ENCODE measurements at regions not wholly inside any gene's neighbourhood (a gene's known extent, or its start where the extent isn't known, plus 50 kb on each side); places are given as distances from the start of the nearest gene placed in this dataset.

DNA sequence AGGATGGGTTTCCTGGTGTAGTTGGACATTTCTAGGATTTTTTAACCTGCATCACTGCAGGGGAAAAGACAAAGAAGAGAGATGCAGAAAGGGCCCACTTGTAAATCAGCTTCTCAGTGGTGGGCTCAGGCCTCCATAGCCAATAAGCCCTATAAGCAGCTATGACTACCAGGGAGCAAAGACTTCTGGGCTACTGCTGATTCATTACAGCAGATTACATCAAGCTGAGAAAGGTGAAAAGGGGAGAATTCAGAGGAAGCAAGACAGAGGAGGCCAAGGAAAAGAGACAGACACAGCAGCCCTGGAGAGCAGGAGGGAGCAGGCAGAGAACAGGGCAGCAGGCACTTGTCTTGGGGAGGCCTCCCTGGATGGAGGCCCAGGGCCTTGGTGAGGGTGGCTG, 95.2 kb downstream of the KCNA5 start:
- Histone ChIP-seq H3K4me3 (no peak overlapping the region), H3K27ac (no peak overlapping the region)
- TF ChIP-seq, protein P1, sequence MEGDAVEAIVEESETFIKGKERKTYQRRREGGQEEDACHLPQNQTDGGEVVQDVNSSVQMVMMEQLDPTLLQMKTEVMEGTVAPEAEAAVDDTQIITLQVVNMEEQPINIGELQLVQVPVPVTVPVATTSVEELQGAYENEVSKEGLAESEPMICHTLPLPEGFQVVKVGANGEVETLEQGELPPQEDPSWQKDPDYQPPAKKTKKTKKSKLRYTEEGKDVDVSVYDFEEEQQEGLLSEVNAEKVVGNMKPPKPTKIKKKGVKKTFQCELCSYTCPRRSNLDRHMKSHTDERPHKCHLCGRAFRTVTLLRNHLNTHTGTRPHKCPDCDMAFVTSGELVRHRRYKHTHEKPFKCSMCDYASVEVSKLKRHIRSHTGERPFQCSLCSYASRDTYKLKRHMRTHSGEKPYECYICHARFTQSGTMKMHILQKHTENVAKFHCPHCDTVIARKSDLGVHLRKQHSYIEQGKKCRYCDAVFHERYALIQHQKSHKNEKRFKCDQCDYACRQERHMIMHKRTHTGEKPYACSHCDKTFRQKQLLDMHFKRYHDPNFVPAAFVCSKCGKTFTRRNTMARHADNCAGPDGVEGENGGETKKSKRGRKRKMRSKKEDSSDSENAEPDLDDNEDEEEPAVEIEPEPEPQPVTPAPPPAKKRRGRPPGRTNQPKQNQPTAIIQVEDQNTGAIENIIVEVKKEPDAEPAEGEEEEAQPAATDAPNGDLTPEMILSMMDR (IDR thresholded peaks at IDR 0.05): no peak
- no peak for DNase-seq (ENCODE audit: low spot score)

DNA sequence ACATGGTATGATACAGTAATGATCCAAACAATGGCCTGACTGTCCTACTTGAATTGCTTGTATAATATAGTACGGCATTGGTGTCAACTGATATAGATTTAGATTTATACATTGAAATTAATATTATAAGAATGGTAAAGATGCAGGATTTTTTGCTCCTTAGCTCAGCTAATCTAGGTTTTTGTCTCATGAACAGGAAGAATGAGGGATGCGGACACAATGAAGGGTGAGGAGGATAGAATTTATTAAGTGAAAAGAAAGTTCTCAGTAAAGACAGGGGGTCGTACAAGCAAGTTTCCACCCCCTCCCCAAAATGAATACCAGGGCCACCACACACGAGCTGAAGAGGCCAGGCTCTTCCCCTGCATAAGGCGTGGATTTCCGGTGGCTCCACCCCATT, 96.1 kb downstream of the KCNA5 start:
- H3K4me3 ChIP-seq: no peak overlapping the region
- TF ChIP-seq, protein P1 (IDR thresholded peaks at IDR 0.05): no peak
- H3K27ac ChIP-seq: no peak overlapping the region
- DNase-seq (ENCODE audit: low spot score): no peak

DNA sequence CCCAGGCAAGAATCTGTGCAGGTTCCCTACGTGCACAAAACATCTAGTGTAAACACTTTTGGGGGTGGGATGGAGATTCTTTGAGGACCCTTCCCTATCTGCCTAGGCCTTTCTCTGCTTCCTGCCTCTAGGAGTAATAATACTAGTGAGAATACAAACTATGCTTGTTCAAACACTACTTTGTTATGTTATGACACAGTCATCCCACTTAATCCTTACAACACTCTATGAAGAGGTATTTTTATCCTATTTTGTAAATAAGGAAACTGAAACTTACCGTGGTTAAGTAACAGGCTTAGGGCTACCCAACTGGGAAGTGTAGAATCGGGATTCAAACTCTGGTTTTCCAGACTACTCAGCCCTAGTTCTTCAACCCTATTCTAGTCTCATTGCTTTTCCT, 96.5 kb downstream of the KCNA5 start:
- TF ChIP-seq, protein P1 (IDR thresholded peaks at IDR 0.05): no peak
- H3K27ac ChIP-seq: no peak overlapping the region
- H3K4me3 ChIP-seq: no peak overlapping the region
- no peak for DNase-seq (ENCODE audit: low spot score)

DNA sequence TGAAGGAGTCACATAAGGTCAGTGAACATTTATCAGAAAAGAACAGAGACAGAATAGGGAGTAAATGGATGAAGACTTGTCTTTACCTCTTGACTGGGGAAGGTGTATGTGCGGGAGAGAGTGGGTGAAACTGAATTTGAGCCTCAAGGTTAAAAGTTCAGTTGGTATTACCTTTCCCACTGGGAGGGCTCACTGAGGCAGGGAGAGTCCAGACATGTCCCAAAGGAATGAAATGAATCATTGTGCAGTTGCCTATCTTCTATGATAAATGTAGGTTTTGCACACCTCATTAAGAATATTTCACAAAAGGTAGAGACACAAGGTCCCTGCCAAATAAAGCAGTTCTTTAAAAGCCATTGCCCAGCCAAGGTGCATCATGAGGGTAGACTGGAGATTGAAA, 105.2 kb downstream of the KCNA5 start:
- H3K27ac ChIP-seq: no peak overlapping the region
- TF ChIP-seq, protein P1 (IDR thresholded peaks at IDR 0.05): no peak

DNA sequence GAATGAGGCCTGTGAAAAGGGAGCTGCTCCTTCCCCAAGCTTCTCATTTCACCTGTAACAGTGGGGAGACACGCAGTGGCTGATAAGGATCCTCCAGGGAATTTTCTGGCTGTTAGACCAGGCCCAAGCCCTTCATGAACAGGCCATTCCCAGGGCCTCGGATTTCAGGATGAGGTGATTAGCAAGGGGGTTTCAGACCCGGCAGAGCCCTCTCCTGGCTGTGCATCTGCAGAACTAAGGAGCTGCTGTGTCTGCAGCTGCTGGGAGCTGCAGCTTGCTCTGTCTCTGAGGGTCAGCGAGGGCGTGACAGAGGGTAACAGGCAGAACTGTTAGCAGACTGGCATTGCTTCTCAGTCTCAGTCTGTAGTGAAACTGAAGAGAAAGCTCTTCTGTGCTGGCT, 110.4 kb downstream of the KCNA5 start:
- no peak overlapping the region for H3K4me3 ChIP-seq
- TF ChIP-seq, protein P1 (IDR thresholded peaks at IDR 0.05): no peak
- DNase-seq (ENCODE audit: low spot score): no peak
- H3K27ac ChIP-seq: no peak overlapping the region

More for the DNA sequence above, 105.2 kb downstream of the KCNA5 start:
- no peak for DNase-seq (ENCODE audit: low spot score)
- H3K4me3 ChIP-seq: no peak overlapping the region

DNA sequence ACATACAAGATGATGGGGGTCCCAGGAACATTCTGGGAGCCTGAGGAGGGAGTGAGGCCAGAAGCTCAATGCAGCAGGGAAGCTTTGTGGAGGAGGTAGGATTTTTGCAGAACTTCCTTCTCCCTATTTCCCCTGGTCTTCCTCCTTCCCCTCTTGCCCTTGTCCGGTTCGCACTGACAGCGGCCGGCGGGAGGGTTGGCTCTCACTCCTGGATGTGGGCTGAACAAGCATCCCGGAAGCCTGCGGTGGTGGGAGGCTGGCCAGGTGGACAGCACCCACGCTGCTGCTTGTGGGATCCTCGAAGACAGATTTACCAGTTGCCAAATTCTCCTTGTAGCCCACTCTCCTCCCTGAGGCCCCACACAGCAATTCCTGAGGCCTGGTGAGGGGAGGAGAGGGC, 112.2 kb downstream of the KCNA5 start:
- no peak overlapping the region for H3K4me3 ChIP-seq
- no peak for DNase-seq (ENCODE audit: low spot score)
- TF ChIP-seq, protein P1 (IDR thresholded peaks at IDR 0.05): no peak
- H3K27ac ChIP-seq: no peak overlapping the region

DNA sequence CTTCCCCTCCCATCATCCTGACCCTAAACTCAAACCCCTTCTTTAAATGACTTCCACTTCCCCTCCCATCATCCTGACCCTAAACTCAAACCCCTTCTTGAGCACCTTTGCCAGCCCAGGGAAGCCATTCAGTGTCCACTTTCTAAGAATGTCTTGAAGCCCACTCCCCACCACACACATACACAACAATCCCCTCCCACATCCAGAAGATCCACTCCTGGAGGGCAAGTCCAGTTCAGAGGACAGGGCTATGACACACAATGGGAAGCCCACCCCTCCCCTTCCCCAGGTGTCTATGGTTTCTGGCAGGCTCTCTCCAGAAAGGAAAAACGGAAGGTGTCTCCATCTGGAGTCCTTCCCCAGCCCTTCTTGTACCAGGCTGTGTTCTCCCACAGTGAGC, 117.1 kb downstream of the KCNA5 start:
- TF ChIP-seq, protein P1 (IDR thresholded peaks at IDR 0.05): no peak
- Histone ChIP-seq H3K4me3 (no peak overlapping the region), H3K27ac (no peak overlapping the region)
- DNase-seq (ENCODE audit: low spot score): no peak
